Kidney epithelial cell (primary cell): ENCODE measurements at regions not wholly inside any gene's neighbourhood (a gene's known extent, or its start where the extent isn't known, plus 50 kb on each side); places are given as distances from the start of the nearest gene placed in this dataset.

Experiments
- DNase-seq: peaks from one replicate; pipeline ENCODE4 v3.0.0-alpha.2; 2010; ENCODE audit warnings: low read depth
- H3K27me3 ChIP-seq: 2 replicates; pipeline ENCODE4 v1.6.0; 2011; ENCODE audit warnings: low read length; ENCODE audit not compliant: control insufficient read depth, insufficient read depth
- H3K36me3 ChIP-seq: 2 replicates; pipeline ENCODE4 v1.5.1; 2011; ENCODE audit warnings: low read length; ENCODE audit not compliant: control insufficient read depth, insufficient read depth
- H3K4me3 ChIP-seq: 2 replicates; pipeline ENCODE4 v1.5.1; 2011; ENCODE audit warnings: low read depth, mild to moderate bottlenecking, control low read depth, low read length
- TF ChIP-seq, protein P1 (sequence below): IDR thresholded peaks from 2 replicates; pipeline ENCODE4 v1.5.1; 2011; ENCODE audit warnings: mild to moderate bottlenecking, moderate library complexity, low read length, control low read depth, inconsistent platforms; ENCODE audit not compliant: insufficient read depth, poor library complexity, severe bottlenecking

- TF ChIP-seq, protein P1, sequence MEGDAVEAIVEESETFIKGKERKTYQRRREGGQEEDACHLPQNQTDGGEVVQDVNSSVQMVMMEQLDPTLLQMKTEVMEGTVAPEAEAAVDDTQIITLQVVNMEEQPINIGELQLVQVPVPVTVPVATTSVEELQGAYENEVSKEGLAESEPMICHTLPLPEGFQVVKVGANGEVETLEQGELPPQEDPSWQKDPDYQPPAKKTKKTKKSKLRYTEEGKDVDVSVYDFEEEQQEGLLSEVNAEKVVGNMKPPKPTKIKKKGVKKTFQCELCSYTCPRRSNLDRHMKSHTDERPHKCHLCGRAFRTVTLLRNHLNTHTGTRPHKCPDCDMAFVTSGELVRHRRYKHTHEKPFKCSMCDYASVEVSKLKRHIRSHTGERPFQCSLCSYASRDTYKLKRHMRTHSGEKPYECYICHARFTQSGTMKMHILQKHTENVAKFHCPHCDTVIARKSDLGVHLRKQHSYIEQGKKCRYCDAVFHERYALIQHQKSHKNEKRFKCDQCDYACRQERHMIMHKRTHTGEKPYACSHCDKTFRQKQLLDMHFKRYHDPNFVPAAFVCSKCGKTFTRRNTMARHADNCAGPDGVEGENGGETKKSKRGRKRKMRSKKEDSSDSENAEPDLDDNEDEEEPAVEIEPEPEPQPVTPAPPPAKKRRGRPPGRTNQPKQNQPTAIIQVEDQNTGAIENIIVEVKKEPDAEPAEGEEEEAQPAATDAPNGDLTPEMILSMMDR = no peak
- no peak for DNase-seq
- Histone ChIP-seq H3K4me3 (no peak overlapping the region), H3K36me3 (no peaks in the 10 kb centered on the region), H3K27me3 (no peaks in the 10 kb centered on the region)
Observed at GRCh38 chr14:22382955-22383354, 206.1 kb downstream of the DAD1 start.

GRCh38 chr14:22382395-22382794 is 206.6 kb downstream of the DAD1 start:
- TF ChIP-seq, protein P1 = no peak
- Histone ChIP-seq H3K36me3 (no peaks in the 10 kb centered on the region), H3K4me3 (no peak overlapping the region), H3K27me3 (no peaks in the 10 kb centered on the region)
- no peak for DNase-seq

DNA sequence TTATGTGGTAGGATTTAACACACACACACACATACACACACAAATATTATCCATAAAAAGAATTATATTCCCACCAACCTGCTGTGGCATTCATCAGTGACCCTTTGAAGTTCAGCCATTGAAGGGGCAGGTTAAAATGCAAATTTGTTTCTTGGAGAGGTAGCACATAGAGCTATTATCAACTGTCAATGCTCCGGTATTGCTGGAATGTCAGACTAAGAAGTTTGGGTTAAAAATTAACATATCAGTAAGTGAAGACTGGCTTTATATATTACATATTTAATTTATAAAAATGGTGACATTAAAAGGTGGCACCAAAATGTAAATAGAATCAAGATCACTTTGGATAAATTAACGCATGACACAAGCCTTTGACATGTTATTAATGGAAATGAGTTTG is 207.3 kb downstream of the DAD1 start:
- DNase-seq = no peak
- H3K36me3 ChIP-seq = no peaks in the 10 kb centered on the region
- no peak overlapping the region for H3K4me3 ChIP-seq
- no peaks in the 10 kb centered on the region for H3K27me3 ChIP-seq
- TF ChIP-seq, protein P1 = no peak

DNA sequence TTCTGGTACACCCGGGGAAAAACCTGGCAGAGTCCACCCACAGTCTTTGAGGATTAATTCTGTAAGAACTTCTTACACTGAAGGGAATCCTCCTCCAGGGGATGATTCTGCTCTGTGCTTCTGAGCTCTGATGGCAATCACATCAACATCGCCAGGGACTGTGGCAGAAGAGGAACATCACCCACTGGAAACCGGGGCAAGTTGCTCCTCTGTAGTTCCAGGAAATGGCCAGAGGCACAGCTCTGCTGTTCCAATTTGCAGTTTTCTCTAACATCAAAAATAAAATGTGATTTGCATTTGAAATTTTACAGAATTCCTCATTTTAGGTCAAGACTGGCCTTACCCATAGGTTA is 207.6 kb downstream of the DAD1 start:
- Histone ChIP-seq H3K27me3 (no peaks in the 10 kb centered on the region), H3K36me3 (no peaks in the 10 kb centered on the region), H3K4me3 (no peak overlapping the region)
- no peak for DNase-seq
- TF ChIP-seq, protein P1 = no peak

- DNase-seq = no peak
- H3K36me3 ChIP-seq = no peaks in the 10 kb centered on the region
- H3K4me3 ChIP-seq = no peak overlapping the region
- TF ChIP-seq, protein P1 = no peak
- H3K27me3 ChIP-seq = no peaks in the 10 kb centered on the region
Observed at GRCh38 chr14:22380571-22381407, 208.2 kb downstream of the DAD1 start.

GRCh38 chr14:22379727-22380126 is 209.3 kb downstream of the DAD1 start:
- no peak for DNase-seq
- H3K36me3 ChIP-seq = no peaks in the 10 kb centered on the region
- TF ChIP-seq, protein P1 = no peak

More at GRCh38 chr14:22379727-22380126, 209.3 kb downstream of the DAD1 start:
- H3K4me3 ChIP-seq = no peak overlapping the region
- H3K27me3 ChIP-seq = no peaks in the 10 kb centered on the region
